HG02970 (cell line): ENCODE measurements at regions not wholly inside any gene's neighbourhood (a gene's known extent, or its start where the extent isn't known, plus 50 kb on each side); places are given as distances from the start of the nearest gene placed in this dataset.
"Not testable (repeated sequence)": the region's sequence is repeated elsewhere in the genome, so short reads cannot be mapped to it uniquely, and the experiment has no call there.

ENCODE experiments used
- ATAC-seq: cut with Tn5 transposase; IDR thresholded peaks from one replicate; pipeline ENCODE4 v1.9.1; 2021; ENCODE audit warnings: mild to moderate bottlenecking, moderate library complexity, moderate number of reproducible peaks; ENCODE audit not compliant: unreplicated experiment, low FRiP score

DNA sequence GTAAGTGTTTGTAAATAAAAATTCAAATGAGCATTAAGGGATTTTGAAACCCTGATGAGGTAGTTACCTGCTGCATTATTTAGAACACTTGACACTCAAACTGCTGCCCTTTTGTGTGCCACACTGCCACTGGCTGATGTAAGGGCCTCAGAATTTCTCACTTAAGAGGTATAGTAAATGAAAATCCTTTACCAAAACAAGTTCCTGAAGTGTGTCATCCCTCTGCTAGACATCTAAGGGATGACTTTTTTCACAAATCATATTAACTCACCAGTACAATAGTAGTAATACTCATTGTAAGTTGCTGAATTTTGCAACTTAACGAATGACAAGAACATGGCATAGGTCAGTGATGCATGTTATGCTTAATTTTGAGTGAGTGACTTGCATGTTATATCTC is 274.9 kb upstream of the UBE2E3 start:
- ATAC-seq, result no peak

DNA sequence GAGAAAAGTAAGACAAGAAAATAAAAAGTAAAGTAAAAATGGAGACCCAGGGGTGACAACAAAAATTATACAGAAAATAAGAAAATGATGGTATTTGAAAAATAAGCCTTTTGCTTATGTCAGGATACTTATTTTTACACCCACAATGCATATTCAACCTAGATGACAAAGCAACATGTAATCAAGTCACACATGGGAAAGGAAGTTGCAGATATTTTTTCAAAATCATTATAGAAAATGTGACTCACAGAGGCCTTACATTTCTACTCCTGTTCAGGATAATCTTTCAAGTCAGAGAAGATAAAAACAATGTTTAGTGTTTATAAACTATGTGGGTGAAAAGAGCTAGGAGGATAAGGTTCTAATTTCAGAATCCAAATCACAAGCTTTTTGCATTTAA is 275.3 kb upstream of the UBE2E3 start:
- ATAC-seq, result no peak

DNA sequence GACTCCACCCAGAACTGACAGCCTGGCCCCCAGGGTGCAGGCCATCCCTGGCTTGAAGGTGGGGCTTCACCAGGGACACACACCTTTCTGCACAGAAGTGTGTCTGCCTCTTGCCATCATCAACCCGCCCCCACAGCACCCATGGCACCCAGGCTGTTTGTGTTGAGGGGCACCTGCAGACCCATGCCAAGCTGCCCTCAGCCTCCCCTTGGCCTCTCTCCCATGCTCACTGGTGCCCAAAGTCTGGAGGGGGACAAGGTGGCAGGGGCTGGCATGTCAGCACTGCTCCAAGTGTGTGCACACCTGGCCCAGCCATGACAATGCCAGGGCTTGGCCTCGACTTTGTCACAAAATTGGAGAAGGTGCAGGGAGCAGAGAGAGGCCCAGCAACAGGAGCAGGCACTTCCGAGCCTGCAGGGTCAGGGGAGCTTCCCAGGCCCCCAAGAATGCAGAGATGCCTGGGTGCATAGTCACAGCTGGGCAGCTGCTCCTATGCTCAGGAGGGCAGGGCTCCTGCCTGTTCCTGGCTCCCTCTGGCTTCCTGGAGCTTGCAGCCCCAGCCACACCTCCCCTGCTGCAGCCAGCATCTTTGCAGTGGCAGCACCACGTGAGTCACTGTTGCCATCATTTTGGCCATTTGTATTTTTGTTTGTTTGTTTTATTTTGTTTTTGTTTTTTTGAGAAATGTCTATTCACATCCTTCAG is 280.6 kb upstream of the UBE2E3 start:
- no peak for ATAC-seq

DNA sequence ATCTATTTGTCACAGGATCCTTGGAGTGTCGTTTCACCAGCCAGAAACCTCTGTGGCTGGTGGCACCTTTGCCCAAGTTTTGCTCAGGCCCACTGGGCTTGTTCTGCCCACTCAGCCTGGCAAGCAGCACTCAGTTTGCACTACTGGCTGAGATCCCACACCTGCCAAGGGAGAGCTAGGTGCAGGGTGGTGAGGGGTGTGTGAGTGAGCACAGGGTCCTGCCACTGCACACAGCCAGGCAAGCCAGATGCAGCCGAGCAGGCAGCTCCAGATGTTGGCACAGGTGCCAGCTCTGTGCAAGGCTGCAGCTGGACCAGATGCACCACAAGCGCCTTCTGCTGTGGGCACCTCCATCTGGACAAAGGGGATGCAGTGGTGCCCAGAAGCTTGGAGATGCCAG is 281.7 kb upstream of the UBE2E3 start:
- ATAC-seq, result no peak

DNA sequence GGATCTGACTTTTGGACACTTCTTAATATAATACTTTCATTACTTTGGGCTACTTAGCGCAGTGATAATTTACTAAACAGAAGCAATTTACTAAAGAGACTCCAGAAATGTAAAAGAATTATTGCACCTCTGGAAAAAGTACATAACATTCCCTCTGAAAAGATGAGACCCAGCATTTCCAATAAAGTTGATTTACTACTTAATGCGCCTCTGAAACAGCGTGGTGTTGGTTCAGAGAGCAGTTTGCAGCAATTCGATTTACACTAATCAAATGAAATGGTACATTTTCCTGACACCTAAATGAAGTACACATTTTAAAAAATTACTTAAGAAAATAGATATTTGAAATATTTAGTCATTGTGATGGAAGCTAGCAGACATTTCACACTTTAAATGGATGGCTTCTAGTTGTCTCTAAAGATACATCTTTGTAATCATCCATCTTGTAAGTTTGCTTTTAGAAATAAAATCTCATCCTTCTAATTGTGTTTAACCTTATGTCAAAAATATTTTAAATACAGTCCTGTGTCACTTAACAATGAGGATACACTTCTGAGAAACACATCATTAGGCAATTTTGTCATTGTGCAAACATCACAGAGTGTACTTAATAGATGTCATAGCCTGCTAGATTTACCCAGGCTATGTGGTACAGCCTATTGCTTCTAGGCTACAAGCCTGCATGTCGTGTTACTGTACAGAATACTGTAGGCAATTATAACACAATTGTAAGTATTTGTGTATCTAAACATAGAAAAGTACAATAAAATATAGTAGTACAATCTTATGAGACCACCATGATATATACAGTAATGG is 284.6 kb upstream of the UBE2E3 start:
- ATAC-seq, result no peak

DNA sequence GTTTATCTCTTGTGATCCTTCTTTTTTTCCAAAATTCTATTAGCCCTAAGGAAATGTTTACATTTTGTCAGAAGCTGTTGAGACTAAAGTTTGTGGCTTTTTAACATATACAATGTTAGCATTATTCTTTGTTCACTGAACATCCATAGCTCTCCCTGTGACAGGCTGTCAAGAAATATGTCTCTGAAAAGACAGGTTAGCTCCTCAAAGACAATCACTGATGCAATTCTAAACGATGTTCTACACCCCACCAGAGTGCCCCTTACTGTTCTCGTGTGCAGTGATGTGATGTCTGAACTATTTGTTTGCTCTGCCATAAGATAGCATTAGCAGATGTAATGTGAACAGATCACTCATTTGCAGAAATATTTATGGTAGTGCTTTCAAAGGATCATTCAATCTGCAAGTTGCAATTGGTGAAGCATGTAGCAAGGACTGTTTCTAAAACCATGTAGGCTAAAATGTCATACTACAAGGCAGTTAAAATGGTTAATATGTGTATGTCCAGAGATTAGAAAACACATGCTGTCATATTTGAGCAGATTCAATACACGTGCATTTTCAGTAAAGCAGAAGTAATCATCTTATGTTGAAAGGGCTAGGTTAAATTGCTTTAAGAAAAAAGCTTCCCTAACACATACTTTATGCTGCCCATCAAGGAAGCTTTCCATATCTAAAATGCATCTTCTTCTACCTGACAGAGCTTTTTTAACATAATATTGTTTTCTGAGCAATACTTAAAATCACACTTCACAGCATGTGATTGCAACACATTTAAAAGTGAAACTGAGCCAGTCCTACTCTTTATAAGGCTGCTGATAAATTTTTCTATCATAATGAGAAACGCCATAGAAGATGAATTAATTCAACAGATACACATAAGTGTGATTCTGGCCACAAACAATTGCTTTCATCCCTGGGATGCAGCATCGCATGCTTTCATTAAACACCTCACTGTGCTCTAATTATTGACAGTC is 285.7 kb upstream of the UBE2E3 start:
- no peak for ATAC-seq

DNA sequence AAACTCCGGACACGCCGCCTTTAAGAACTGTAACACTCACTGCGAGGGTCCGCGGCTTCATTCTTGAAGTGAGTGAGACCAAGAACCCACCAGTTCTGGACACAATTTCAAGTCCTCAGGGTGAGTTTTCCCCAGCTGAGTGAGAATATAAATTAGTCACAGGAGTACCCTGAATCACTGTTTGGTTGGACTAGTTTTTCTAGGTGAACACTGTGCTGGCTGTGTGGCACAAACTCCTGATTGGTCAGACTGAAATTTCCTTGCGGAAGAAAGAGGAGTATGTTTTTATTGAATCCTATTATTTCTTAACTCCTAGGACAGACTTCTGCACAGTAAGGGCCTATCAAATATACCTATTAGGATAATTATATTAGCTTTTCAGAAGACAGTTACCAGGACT is 288.1 kb upstream of the UBE2E3 start:
- no peak for ATAC-seq

DNA sequence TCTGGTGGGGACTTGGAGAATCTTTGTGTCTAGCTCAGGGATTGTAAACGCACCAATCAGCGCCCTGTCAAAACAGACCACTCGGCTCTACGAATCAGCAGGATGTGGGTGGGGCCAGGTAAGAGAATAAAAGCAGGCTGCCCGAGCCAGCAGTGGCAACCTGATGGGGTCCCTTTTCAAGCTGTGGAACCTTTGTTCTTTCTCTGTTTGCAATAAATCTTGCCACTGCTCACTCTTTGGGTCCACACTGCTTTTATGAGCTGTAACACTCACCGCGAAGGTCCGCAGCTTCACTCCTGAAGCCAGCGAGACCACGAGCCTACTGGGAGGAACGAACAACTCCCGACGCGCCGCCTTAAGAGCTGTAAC is 288.6 kb upstream of the UBE2E3 start:
- ATAC-seq, result not testable (repeated sequence)

DNA sequence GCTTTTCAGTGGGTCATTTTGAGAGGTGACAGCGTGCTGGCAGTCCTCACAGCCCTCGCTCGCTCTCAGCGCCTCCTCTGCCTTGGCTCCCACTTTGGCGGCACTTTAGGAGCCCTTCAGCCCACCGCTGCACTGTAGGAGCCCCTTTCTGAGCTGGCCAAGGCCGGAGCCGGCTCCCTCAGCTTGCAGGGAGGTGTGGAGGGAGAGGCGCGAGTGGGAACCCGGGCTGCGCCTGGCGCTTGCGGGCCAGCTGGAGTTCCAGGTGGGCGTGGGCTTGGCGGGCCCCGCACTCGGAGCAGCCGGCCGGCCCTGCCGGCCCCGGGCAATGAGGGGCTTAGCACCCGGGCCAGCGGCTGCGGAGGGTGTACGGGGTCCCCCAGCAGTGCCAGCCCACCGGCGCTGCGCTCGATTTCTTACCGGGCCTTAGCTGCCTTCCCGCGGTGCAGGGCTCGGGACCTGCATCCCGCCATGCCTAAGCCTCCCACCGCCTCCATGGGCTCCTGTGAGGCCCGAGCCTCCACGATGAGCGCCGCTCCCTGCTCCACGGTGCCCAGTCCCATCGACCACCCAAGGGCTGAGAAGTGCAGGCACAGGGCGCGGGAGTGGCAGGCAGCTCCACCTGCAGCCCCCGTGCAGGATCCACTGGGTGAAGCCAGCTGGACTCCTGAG is 289.1 kb upstream of the UBE2E3 start:
- not testable (repeated sequence) for ATAC-seq

DNA sequence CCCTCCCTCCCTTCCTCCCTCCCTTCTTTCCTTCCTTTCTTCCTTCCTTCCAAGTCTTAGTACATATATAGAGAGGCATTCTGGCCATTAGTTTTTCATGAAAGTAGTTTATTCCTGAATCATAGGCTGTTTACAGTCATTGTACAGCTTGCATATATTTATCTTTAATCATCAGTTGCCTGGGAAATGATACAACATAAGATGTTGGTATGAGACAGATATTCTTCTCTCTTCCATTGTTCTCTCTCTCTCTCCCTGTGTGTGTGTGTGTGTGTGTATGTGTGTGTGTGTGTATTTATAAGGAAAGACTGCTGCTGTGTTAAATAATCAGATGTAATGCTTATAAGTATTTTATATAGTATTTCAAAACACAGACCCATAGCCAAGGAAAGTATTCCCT is 289.8 kb upstream of the UBE2E3 start:
- ATAC-seq, result no peak

DNA sequence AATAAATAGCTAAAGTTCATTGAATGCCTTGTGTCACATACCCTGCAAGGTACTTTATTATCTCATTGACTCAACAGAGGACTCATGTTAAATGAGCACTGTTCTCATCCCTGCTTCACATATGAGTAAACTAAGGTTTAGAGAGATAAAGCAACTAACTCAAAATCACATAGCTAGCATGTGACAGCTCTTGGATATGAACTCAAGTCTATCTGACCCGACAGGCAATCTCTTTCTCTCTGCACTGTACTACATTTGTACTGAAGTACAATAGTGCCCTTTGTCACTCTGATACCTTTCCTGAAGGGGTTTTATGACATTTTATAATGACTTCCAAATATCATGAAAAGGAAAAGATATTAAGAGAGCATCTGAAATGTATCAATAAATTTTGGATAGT is 297.5 kb upstream of the UBE2E3 start:
- no peak for ATAC-seq

DNA sequence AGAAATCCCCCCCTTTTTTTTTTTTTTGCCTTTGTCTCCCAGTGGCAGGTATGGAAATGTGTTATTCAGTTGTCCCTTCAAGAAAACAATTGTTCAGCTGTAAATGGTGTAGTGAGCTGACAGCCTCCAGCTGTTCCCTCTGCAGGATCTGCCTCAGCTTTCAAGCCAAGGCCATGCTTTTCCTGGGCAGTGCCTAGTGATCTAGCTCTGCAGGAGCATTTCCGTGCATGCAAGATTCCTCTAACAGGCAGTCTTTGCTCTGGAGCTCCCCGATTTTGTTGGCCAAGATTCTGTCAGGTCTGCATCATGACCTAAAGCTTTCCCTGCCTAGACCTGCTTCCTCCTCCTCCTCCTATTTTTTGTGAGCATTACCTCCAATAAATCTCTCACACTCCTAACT is 300.7 kb upstream of the UBE2E3 start:
- ATAC-seq, result no peak

DNA sequence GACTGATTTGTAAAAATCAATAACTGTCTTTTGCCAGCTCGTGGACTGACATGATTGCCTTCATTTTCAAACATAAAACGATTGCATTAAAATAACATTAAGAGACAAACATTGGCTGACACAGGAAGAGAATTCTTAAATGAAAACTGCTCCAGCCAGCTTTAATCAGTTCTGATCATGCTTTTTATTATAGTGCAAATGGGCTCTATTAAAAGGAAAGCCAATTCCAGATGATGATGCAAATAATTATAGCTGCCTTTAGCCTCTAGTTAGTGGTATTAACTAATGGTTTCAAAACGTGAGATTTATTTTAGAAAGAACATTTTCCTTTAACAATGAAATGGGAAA is 301.8 kb upstream of the UBE2E3 start:
- ATAC-seq, result no peak

DNA sequence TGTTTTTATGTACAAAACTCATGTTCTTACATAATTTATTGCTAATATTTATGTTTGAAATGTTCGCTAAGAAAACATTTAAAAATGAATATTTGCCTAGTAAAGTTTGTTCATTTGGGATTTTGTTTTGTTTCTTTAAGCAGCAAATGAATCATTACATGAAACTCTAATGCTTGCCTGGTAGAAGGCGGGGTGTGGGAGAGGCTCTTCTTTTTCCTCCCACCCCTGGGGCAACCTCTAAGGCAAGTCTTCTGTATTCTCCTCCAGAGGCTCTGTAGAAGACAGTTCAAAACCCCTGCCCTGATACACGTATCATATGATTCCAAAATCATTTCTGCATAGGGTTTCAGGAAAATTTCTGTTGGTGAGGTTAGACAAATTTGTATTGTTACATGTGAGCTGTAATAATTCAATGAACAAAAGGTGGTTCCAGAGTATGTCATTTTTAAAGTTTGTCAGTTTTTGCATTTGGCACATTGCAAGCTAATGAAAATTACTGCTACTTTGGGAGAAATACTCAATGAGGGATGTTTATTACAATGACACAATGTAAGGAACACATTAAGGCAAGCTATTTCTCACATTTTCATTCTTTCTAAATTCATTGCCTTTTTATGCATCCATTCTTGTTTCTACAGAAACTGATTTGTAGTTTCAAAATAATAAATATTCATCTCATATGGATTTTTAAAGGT is 302.3 kb upstream of the UBE2E3 start:
- ATAC-seq, result no peak

DNA sequence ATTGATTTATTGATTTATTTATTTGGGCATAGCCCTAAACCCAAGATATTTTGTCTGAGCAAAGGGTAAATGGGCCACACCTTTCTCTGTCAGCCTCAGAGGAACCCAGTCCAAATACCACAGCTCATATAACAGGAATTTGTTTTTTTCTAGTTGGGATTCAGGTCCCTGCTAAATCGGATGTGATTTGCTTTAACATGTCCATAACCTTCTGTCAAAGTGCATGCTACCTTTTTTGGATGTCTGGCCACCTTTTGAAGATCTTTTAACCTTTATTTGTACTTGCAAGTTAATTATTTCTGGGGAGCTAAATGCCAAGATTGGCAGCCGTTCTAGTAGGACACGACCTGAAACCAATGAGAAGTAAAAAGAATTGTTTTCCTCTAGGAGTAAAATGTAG is 303.2 kb upstream of the UBE2E3 start:
- no peak for ATAC-seq

DNA sequence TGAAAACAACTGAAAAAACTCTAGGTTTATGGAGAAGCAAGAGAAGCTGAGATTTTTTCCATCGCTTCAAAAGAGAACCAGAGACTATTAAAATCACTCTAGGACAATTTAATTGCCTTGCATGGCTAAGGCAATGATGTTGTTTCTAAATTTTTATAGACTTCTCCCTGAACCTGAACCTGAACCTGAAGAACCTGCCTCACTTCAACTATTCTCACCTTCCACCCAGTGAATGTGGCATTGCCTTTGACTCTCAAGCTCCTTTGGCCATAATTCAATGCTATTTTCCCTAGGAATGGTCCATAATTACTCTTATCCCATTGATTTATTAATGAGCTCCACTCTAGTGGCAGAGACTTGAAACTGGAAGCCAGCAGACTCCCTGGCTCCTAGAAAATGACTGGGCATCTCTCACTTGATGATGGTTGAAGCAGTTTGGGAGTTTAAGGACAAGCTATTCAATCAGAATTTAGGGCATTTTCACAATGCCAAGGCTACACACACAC is 303.8 kb upstream of the UBE2E3 start:
- ATAC-seq, result no peak

DNA sequence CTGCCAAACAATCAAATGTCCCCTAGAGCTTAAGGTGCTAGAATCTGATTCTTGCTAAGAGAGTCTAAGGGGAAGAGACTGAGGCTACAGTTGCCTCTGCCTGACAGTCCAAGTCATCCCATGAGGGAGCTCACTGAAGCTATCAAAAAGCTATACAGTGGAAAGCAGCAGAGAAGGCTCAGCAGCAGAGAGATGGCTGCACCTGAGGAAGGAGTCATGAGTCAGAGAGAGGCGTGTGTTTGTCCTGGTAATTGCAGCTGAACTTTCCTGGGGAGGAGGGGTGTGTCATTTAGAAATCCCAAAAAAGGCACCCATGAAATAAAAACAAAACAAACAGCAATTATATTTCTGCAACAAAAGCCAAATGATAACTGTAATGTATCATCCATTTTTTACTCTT is 305.2 kb upstream of the UBE2E3 start:
- no peak for ATAC-seq

DNA sequence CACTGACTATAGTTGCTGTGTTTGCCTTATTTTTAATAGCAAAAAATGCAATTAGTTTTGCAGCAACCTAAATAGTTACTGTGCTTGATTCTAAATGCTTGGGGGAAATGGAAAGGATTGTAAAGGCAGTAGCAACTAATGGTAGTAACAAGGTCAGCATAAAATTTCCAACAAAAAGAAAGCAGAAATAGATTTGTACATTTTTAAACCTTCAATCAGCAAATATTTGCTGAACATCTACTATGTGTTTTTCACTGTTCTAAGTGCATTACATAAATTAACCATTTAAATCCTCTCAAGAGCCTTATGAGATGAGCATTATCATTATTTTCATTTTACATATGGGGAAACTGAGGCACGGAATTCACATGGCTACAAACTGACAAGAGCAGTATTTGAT is 308.0 kb upstream of the UBE2E3 start:
- ATAC-seq, result no peak

DNA sequence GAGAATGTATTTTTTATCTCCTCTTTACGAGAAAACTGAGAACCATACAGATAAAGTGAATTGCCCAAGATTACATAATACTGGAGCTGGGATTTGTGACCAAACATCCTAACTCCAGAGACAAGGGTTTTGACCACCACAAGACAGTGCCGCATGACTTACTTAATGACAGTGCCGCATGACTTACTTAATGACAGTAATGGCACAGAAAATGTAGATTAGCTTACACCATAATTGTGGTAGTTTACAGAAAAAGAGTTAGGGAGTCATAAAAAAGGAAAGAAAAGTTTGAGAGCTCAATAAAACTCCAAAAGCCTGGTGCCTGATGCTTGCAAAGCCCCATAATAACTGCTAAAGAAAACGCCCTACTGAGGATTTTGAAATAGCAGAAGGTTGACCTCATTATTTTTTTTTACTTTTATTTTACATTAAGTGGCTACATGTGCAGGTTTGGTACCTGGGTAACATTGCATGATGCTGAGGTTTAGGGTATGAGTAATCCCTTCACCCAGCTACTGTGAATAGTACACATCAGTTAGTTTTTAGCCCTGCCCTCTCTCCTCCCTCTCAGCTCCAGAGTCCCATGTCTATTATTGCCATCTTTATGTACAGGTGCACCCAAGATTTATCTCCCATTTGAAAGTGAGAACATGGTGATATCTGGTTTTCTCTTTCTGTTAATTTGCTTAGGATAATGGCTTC is 310.0 kb upstream of the UBE2E3 start:
- no peak for ATAC-seq
